Neuronal stem cell (in vitro differentiated cells): ENCODE measurements at regions not wholly inside any gene's neighbourhood (a gene's known extent, or its start where the extent isn't known, plus 50 kb on each side); places are given as distances from the start of the nearest gene placed in this dataset.

Source experiments
- DNase-seq: peaks from one replicate; pipeline ENCODE4 v3.0.0-alpha.2; 2013; ENCODE audit warnings: low spot score
- H2AFZ ChIP-seq: one replicate; pipeline ENCODE4 v1.6.1; 2013; ENCODE audit warnings: mild to moderate bottlenecking, low read length, inconsistent platforms
- H2AK5ac ChIP-seq: 2 replicates; pipeline ENCODE4 v1.6.1; 2013; ENCODE audit warnings: low read depth, mild to moderate bottlenecking, inconsistent platforms, low read length, moderate library complexity, mixed read lengths
- H2BK120ac ChIP-seq: 2 replicates; pipeline ENCODE4 v1.6.1; 2013; ENCODE audit warnings: low read depth, mild to moderate bottlenecking, inconsistent platforms, low read length, moderate library complexity, mixed read lengths
- H2BK12ac ChIP-seq: one replicate; pipeline ENCODE4 v1.6.1; 2013; ENCODE audit warnings: low read length, inconsistent platforms
- H2BK15ac ChIP-seq: 2 replicates; pipeline ENCODE4 v1.6.1; 2013; ENCODE audit warnings: mild to moderate bottlenecking, low read length, inconsistent platforms, mixed read lengths
- H2BK5ac ChIP-seq: one replicate; pipeline ENCODE4 v1.6.1; 2013; ENCODE audit warnings: inconsistent platforms, mild to moderate bottlenecking, low read length, moderate library complexity
- H3K14ac ChIP-seq: one replicate; pipeline ENCODE4 v1.6.1; 2013; ENCODE audit warnings: low read length, inconsistent platforms
- H3K18ac ChIP-seq: 2 replicates; pipeline ENCODE4 v1.6.1; 2013; ENCODE audit warnings: low read length, inconsistent platforms
- H3K23ac ChIP-seq: 2 replicates; pipeline ENCODE4 v1.6.1; 2013; ENCODE audit warnings: low read depth, mild to moderate bottlenecking, mixed read lengths, low read length, inconsistent platforms; ENCODE audit not compliant: poor library complexity
- H3K27ac ChIP-seq: replicated peaks from 3 replicates; pipeline ENCODE4 v1.5.1; 2013; ENCODE audit warnings: low read length, inconsistent platforms
- H3K27me3 ChIP-seq, 3 experiments: 2 replicates each; pipeline ENCODE4 v1.6.1; 2013; ENCODE audit warnings: low read length in 3 of 3, mild to moderate bottlenecking in 2 of 3, inconsistent platforms in 1 of 3, low read depth in 1 of 3, mixed read lengths in 1 of 3, moderate library complexity in 1 of 3; ENCODE audit not compliant: control insufficient read depth in 3 of 3, insufficient read depth in 3 of 3
- H3K36me3 ChIP-seq, 2 donors: replicated peaks in 1 of 2; 2 replicates each; pipeline ENCODE4 v1.6.1; 2013; ENCODE audit warnings: low read length in 2 of 2; ENCODE audit not compliant: control insufficient read depth in 2 of 2, insufficient read depth in 2 of 2
- H3K4ac ChIP-seq: 2 replicates; pipeline ENCODE4 v1.6.1; 2013; ENCODE audit warnings: inconsistent platforms, mild to moderate bottlenecking, low read length, moderate library complexity
- H3K4me1 ChIP-seq, 2 donors: 1 replicate in 1 of 2; 2 replicates in 1 of 2; pipeline ENCODE4 v1.6.1; 2013; ENCODE audit warnings: low read length in 2 of 2, low read depth in 1 of 2; ENCODE audit not compliant: control insufficient read depth in 2 of 2, insufficient read depth in 1 of 2
- H3K4me2 ChIP-seq: one replicate; pipeline ENCODE4 v1.6.1; 2013; ENCODE audit warnings: mild to moderate bottlenecking, low read length, inconsistent platforms; ENCODE audit not compliant: insufficient read depth, poor library complexity, severe bottlenecking
- H3K4me3 ChIP-seq, 2 donors: 2 replicates each; pipeline ENCODE4 v1.5.1; 2013; ENCODE audit warnings: low read length in 2 of 2, mild to moderate bottlenecking in 2 of 2, inconsistent platforms in 1 of 2, moderate library complexity in 1 of 2
- H3K79me1 ChIP-seq: one replicate; pipeline ENCODE4 v1.6.1; 2013; ENCODE audit warnings: low read depth, mild to moderate bottlenecking, inconsistent platforms, low read length, moderate library complexity
- H3K9ac ChIP-seq: one replicate; pipeline ENCODE4 v1.6.1; 2013; ENCODE audit warnings: mild to moderate bottlenecking, low read depth, low read length, inconsistent platforms; ENCODE audit not compliant: poor library complexity
- H3K9me3 ChIP-seq, 2 donors: replicated peaks in 1 of 2; 2 replicates each; pipeline versions ENCODE3 to v1.6.1; 2013; ENCODE audit warnings: low read length in 2 of 2, mild to moderate bottlenecking in 2 of 2, inconsistent platforms in 1 of 2, low read depth in 1 of 2, mixed read lengths in 1 of 2, moderate library complexity in 1 of 2; ENCODE audit not compliant: control insufficient read depth in 2 of 2, insufficient read depth in 1 of 2
- H4K8ac ChIP-seq: one replicate; pipeline ENCODE4 v1.6.1; 2013; ENCODE audit warnings: low read depth, mild to moderate bottlenecking, inconsistent platforms, low read length, moderate library complexity
- H4K91ac ChIP-seq: one replicate; pipeline ENCODE4 v1.6.1; 2013; ENCODE audit warnings: low read length, low read depth, mild to moderate bottlenecking, inconsistent platforms; ENCODE audit not compliant: poor library complexity
- WGBS, 2 donors: extraction: QIAGEN DNeasy Blood & Tissue Kit; methylation state at CpG; one replicate each; pipeline ENCODE4 v1.1.7; 2013; ENCODE audit warnings: missing lambda C conversion rate in 2 of 2, mixed read lengths in 1 of 2; ENCODE audit not compliant: insufficient read length in 2 of 2, insufficient replicate concordance in 1 of 2; ENCODE audit errors: extremely low coverage in 2 of 2; 5-methylcytosine and 5-hydroxymethylcytosine counted together

GRCh38 chr6:133590196-133590595, 298.7 kb upstream of the TCF21 start:
- Histone ChIP-seq H2BK120ac (no peak overlapping the region), H2AK5ac (no peak overlapping the region), H2AFZ (no peak overlapping the region), H4K8ac (no peak overlapping the region), H3K18ac (no peak overlapping the region), H3K27me3 (no peaks in the 10 kb centered on the region), H3K4me1 (peaks cover 0 to 6% of the 10 kb centered on the region in 2 donors), H3K14ac (no peak overlapping the region), H3K79me1 (no peaks in the 10 kb centered on the region), H3K9ac (no peak overlapping the region), H2BK15ac (no peak overlapping the region), H2BK12ac (no peak overlapping the region), H3K27ac (no peak overlapping the region), H3K4me2 (no peak overlapping the region), H3K4me3 (no peak overlapping the region), H4K91ac (no peak overlapping the region), H3K4ac (no peak overlapping the region), H3K23ac (no peak overlapping the region), H3K9me3 (no peaks in the 10 kb centered on the region), H3K36me3 (no peaks in the 10 kb centered on the region), H2BK5ac (no peak overlapping the region)
- peak; percentile 26 for DNase-seq
- no CpG with 5 or more reads among the region's 5 CpGs for WGBS, 2 donors

- Histone ChIP-seq H3K14ac (no peak overlapping the region), H4K8ac (no peak overlapping the region), H3K18ac (no peak overlapping the region), H3K27me3 (no peaks in the 10 kb centered on the region), H2AFZ (no peak overlapping the region), H3K4me2 (no peak overlapping the region), H3K79me1 (no peaks in the 10 kb centered on the region), H3K27ac (no peak overlapping the region), H2BK12ac (no peak overlapping the region), H2AK5ac (no peak overlapping the region), H3K4me1 (peaks cover 0 to 8% of the 10 kb centered on the region in 2 donors), H3K9me3 (no peaks in the 10 kb centered on the region), H3K9ac (no peak overlapping the region), H3K23ac (no peak overlapping the region), H3K36me3 (no peaks in the 10 kb centered on the region), H2BK120ac (no peak overlapping the region), H2BK5ac (no peak overlapping the region), H3K4ac (no peak overlapping the region), H4K91ac (no peak overlapping the region), H2BK15ac (no peak overlapping the region), H3K4me3 (no peak overlapping the region)
- no CpG with 5 or more reads among the region's 3 CpGs for WGBS, 2 donors
- DNase-seq, result no peak
Measured at GRCh38 chr6:133590814-133591213, 298.1 kb upstream of the TCF21 start.

GRCh38 chr6:133591275-133591674, 297.6 kb upstream of the TCF21 start:
- H3K79me1 ChIP-seq, result no peaks in the 10 kb centered on the region
- H2AK5ac ChIP-seq, result no peak overlapping the region
- no peak overlapping the region for H2BK12ac ChIP-seq
- H3K23ac ChIP-seq, result no peak overlapping the region
- no peak overlapping the region for H3K4me2 ChIP-seq
- H3K27me3 ChIP-seq, result no peaks in the 10 kb centered on the region
- H2BK15ac ChIP-seq, result no peak overlapping the region
- no peak overlapping the region for H3K9ac ChIP-seq
- H3K9me3 ChIP-seq, result no peaks in the 10 kb centered on the region
- H2BK120ac ChIP-seq, result no peak overlapping the region
- H3K36me3 ChIP-seq, result no peaks in the 10 kb centered on the region
- H3K4me3 ChIP-seq, result no peak overlapping the region
- H4K8ac ChIP-seq, result no peak overlapping the region
- WGBS, 2 donors, result no CpG with 5 or more reads among the region's 1 CpG
- H3K4ac ChIP-seq, result no peak overlapping the region
- no peak overlapping the region for H4K91ac ChIP-seq
- no peak overlapping the region for H2BK5ac ChIP-seq
- no peak overlapping the region for H3K27ac ChIP-seq
- no peak overlapping the region for H3K14ac ChIP-seq
- no peak for DNase-seq
- no peak overlapping the region for H2AFZ ChIP-seq
- no peak overlapping the region for H3K18ac ChIP-seq
- H3K4me1 ChIP-seq, result peaks cover 0 to 8% of the 10 kb centered on the region in 2 donors

GRCh38 chr6:133594652-133595110, 294.2 kb upstream of the TCF21 start:
- Histone ChIP-seq H2BK15ac (no peak overlapping the region), H3K79me1 (no peaks in the 10 kb centered on the region), H2BK5ac (no peak overlapping the region), H3K23ac (no peak overlapping the region), H3K18ac (no peak overlapping the region), H3K27me3 (no peaks in the 10 kb centered on the region), H3K4me1 (peaks cover 0 to 8% of the 10 kb centered on the region in 2 donors), H4K91ac (no peak overlapping the region), H2BK12ac (no peak overlapping the region), H3K4ac (no peak overlapping the region), H3K9me3 (no peaks in the 10 kb centered on the region), H2BK120ac (no peak overlapping the region), H2AK5ac (no peak overlapping the region), H3K4me2 (no peak overlapping the region), H3K4me3 (no peak overlapping the region), H2AFZ (no peak overlapping the region), H3K14ac (no peak overlapping the region), H4K8ac (no peak overlapping the region), H3K27ac (no peak overlapping the region), H3K9ac (no peak overlapping the region), H3K36me3 (no peaks in the 10 kb centered on the region)
- no CpG with 5 or more reads among the region's 8 CpGs for WGBS, 2 donors
- no peak for DNase-seq
